ENCODE measurements at regions not wholly inside any gene's neighbourhood (a gene's known extent, or its start where the extent isn't known, plus 50 kb on each side); places are given as distances from the start of the nearest gene placed in this dataset.
"Not testable (repeated sequence)": the region's sequence is repeated elsewhere in the genome, so short reads cannot be mapped to it uniquely, and the experiment has no call there.

GRCh38 chr5:158198636-158199035 lies 339.7 kb upstream of the CLINT1 start:
- H3K4me3 ChIP-seq (ENCODE audit: low read depth, low read length) = no peak overlapping the region
- TF ChIP-seq CTCF (IDR thresholded peaks at IDR 0.05; ENCODE audit: borderline replicate concordance, insufficient read depth, low read depth, low read length) = no peak

- no peak for TF ChIP-seq CTCF (IDR thresholded peaks at IDR 0.05; ENCODE audit: borderline replicate concordance, insufficient read depth, low read depth, low read length)
Measured at GRCh38 chr5:158195416-158196210, 336.7 kb upstream of the CLINT1 start.

GRCh38 chr5:158194561-158194976 lies 335.6 kb upstream of the CLINT1 start:
- no peak for TF ChIP-seq CTCF (IDR thresholded peaks at IDR 0.05; ENCODE audit: borderline replicate concordance, insufficient read depth, low read depth, low read length)
- no peak overlapping the region for H3K4me3 ChIP-seq (ENCODE audit: low read depth, low read length)

More at GRCh38 chr5:158195416-158196210, 336.7 kb upstream of the CLINT1 start:
- H3K4me3 ChIP-seq (ENCODE audit: low read depth, low read length) = no peak overlapping the region

GRCh38 chr5:158193395-158193794 lies 334.4 kb upstream of the CLINT1 start:
- not testable (repeated sequence) for H3K4me3 ChIP-seq (ENCODE audit: low read depth, low read length)

GRCh38 chr5:158180407-158180806 lies 321.5 kb upstream of the CLINT1 start:
- no peak overlapping the region for H3K4me3 ChIP-seq (ENCODE audit: low read depth, low read length)
- TF ChIP-seq CTCF (IDR thresholded peaks at IDR 0.05; ENCODE audit: borderline replicate concordance, insufficient read depth, low read depth, low read length) = no peak

- H3K4me3 ChIP-seq (ENCODE audit: low read depth, low read length) = no peak overlapping the region
- TF ChIP-seq CTCF (IDR thresholded peaks at IDR 0.05; ENCODE audit: borderline replicate concordance, insufficient read depth, low read depth, low read length) = no peak
Measured at GRCh38 chr5:158179271-158179670, 320.3 kb upstream of the CLINT1 start.

- H3K4me3 ChIP-seq (ENCODE audit: low read depth, low read length) = no peak overlapping the region
- TF ChIP-seq CTCF (IDR thresholded peaks at IDR 0.05; ENCODE audit: borderline replicate concordance, insufficient read depth, low read depth, low read length) = no peak
Measured at GRCh38 chr5:158178535-158178934, 319.6 kb upstream of the CLINT1 start.
